ENCODE measurements at regions not wholly inside any gene's neighbourhood (a gene's known extent, or its start where the extent isn't known, plus 50 kb on each side); places are given as distances from the start of the nearest gene placed in this dataset.
A peak's percentile ranks its signal among the peaks of the same experiment; 100 is the strongest.

- DNase-seq (no peak), FAIRE-seq (no peak), ATAC-seq (no peak)
- TF ChIP-seq, protein P1, sequence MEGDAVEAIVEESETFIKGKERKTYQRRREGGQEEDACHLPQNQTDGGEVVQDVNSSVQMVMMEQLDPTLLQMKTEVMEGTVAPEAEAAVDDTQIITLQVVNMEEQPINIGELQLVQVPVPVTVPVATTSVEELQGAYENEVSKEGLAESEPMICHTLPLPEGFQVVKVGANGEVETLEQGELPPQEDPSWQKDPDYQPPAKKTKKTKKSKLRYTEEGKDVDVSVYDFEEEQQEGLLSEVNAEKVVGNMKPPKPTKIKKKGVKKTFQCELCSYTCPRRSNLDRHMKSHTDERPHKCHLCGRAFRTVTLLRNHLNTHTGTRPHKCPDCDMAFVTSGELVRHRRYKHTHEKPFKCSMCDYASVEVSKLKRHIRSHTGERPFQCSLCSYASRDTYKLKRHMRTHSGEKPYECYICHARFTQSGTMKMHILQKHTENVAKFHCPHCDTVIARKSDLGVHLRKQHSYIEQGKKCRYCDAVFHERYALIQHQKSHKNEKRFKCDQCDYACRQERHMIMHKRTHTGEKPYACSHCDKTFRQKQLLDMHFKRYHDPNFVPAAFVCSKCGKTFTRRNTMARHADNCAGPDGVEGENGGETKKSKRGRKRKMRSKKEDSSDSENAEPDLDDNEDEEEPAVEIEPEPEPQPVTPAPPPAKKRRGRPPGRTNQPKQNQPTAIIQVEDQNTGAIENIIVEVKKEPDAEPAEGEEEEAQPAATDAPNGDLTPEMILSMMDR (IDR thresholded peaks at IDR 0.05) = no peak
- Histone ChIP-seq H3K36me3 (no peaks in the 10 kb centered on the region), H3K9me3 (no peaks in the 10 kb centered on the region), H3K27me3 (no peaks in the 10 kb centered on the region), H3K4me3 (no peak overlapping the region), H3K27ac (no peak overlapping the region), H3K4me1 (no peaks in the 10 kb centered on the region)
- 62 to 68% methylated on average over 4 of the region's 4 CpGs for WGBS, 2 donors
- intact Hi-C loops (cut with DNase I) = no loop called here
These were observed 293.1 kb upstream of the KLHL29 start for GRCh38 chr2:23091900-23092299.

DNA sequence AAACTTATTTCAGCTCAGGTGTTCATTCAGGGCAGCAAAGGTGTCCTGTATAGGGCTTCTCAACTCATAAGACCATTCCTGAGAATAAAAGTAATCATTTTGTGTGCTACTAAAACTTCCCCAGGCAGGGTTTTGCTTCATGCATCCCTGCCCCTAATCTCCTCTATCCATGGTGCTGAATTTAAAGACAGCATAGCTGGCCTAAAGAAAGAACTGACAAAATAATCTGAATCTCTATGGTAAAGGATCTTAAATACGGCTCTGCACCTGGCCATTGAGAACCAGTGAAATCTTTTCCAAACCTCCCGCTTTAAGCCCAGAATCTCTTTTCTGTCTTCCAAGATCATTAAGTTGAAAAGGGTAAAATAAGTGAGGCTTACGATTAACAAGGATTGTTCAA lies 292.1 kb upstream of the KLHL29 start:
- ATAC-seq (peak in 1 of 4 donors; percentile 59), FAIRE-seq (no peak)
- 47 to 59% methylated on average over 3 of the region's 3 CpGs for WGBS, 2 donors

GRCh38 chr2:23093513-23093912 lies 291.5 kb upstream of the KLHL29 start:
- ATAC-seq = peak in 1 of 4 donors; percentile 60
- Histone ChIP-seq H3K27ac (no peak overlapping the region), H3K4me3 (no peak overlapping the region), H3K4me1 (no peaks in the 10 kb centered on the region), H3K27me3 (no peaks in the 10 kb centered on the region), H3K36me3 (no peaks in the 10 kb centered on the region), H3K9me3 (no peaks in the 10 kb centered on the region)
- DNase-seq = no peak
- no peak for FAIRE-seq
- TF ChIP-seq, protein P1 (IDR thresholded peaks at IDR 0.05) = no peak
- intact Hi-C loops (cut with DNase I) = no loop called here
- 2 to 7% methylated on average over 1 of the region's 1 CpG for WGBS, 2 donors

More for the DNA sequence above, 292.1 kb upstream of the KLHL29 start:
- Histone ChIP-seq H3K36me3 (no peaks in the 10 kb centered on the region), H3K9me3 (no peaks in the 10 kb centered on the region), H3K27ac (no peak overlapping the region), H3K4me1 (no peaks in the 10 kb centered on the region), H3K27me3 (no peaks in the 10 kb centered on the region), H3K4me3 (no peak overlapping the region)
- intact Hi-C loops (cut with DNase I) = no loop called here
- no peak for DNase-seq
- TF ChIP-seq, protein P1 (IDR thresholded peaks at IDR 0.05) = no peak

DNA sequence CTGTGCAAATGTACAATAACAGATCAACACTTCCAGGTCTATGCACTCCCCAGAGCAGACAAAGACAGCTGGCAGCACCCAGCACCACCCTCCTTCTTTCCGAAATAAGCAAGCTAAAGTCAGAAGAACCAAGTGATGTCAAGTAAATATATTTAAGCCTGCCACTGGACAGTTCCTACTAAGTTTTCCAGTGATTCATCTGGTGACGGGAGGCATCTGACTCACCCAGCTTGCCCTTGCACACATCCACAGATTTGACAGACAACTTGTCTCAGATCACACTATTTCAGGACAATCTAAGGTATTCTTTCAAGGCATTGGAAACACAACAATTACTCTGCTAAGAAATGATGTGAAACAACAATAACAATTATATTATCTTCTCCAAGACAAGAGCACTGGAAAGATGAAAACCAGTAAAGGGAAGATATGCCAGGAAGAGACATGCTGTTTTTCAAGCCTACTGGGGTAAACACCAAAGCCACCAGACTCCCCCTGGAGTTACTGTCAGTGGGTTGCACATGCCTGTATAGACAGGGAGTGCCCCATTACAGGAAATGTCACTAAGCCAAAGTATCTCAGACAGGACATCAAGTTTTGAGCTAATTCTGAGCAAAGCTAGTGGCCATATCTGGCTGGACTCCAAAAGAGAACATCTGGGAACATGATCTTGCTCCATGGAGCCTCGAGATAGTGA lies 287.9 kb upstream of the KLHL29 start:
- no peak overlapping the region for H3K27ac ChIP-seq
- no peaks in the 10 kb centered on the region for H3K36me3 ChIP-seq
- H3K4me1 ChIP-seq = no peaks in the 10 kb centered on the region
- DNase-seq (no peak), FAIRE-seq (no peak), ATAC-seq (no peak)
- WGBS, 2 donors = 65 to 68% methylated on average over 3 of the region's 3 CpGs
- no peaks in the 10 kb centered on the region for H3K27me3 ChIP-seq
- TF ChIP-seq, protein P1 (IDR thresholded peaks at IDR 0.05) = no peak
- intact Hi-C loops (cut with DNase I) = no loop called here
- H3K4me3 ChIP-seq = no peak overlapping the region
- no peaks in the 10 kb centered on the region for H3K9me3 ChIP-seq

DNA sequence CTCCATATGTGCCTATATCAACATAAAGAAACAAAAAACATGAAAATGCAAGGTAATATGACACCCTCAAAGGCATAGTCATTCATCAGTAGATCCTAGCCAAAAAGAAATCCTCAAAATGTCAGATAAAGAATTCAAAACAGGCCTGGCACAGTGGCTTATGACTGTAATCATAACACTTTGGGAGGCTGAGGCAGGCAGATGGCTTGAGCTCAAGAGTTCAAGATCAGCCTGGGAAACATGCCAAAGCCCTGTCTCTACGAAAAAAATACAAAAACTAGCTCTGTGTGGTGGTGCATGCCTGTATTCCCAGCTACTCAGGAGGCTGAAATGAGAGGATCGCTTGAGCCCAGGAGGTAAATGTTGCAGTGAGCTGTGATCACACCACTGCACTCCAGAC lies 284.6 kb upstream of the KLHL29 start:
- no peak for FAIRE-seq
- no peaks in the 10 kb centered on the region for H3K36me3 ChIP-seq
- no peak for DNase-seq
- no peak overlapping the region for H3K4me3 ChIP-seq
- intact Hi-C loops (cut with DNase I) = no loop called here
- H3K9me3 ChIP-seq = no peaks in the 10 kb centered on the region
- H3K4me1 ChIP-seq = no peaks in the 10 kb centered on the region
- TF ChIP-seq, protein P1 (IDR thresholded peaks at IDR 0.05) = no peak
- no peaks in the 10 kb centered on the region for H3K27me3 ChIP-seq
- ATAC-seq = no peak
- WGBS, 2 donors = 64% methylated on average over 2 of the region's 2 CpGs
- H3K27ac ChIP-seq = no peak overlapping the region

All from pancreas (tissue), 10 donors.